KMS-11 (cell line): ENCODE measurements at regions not wholly inside any gene's neighbourhood (a gene's known extent, or its start where the extent isn't known, plus 50 kb on each side); places are given as distances from the start of the nearest gene placed in this dataset.

Source experiments
- H2AFZ ChIP-seq: fragments of 200-600 bp; sonication (generic); 2 replicates; pipeline ENCODE4 v1.6.1; 2016; ENCODE audit warnings: antibody characterized with exemption, mixed run types, low read depth
- H3K27ac ChIP-seq: fragments of 200-600 bp; sonication (generic); 2 replicates; pipeline ENCODE4 v1.6.1; 2016; ENCODE audit warnings: mild to moderate bottlenecking, mixed run types
- H3K27me3 ChIP-seq: fragments of 200-600 bp; sonication (generic); 2 replicates; pipeline ENCODE4 v1.6.1; 2017; ENCODE audit warnings: mild to moderate bottlenecking, low read depth, mixed run types, moderate library complexity; ENCODE audit not compliant: insufficient read depth
- H3K36me3 ChIP-seq: fragments of 200-600 bp; sonication (generic); 2 replicates; pipeline ENCODE4 v1.6.1; 2017; ENCODE audit warnings: mild to moderate bottlenecking, mixed run types; ENCODE audit not compliant: insufficient read depth
- H3K4me1 ChIP-seq: fragments of 200-600 bp; sonication (generic); 2 replicates; pipeline ENCODE4 v1.6.1; 2016; ENCODE audit warnings: mild to moderate bottlenecking, low read depth, mixed run types; ENCODE audit not compliant: poor library complexity, severe bottlenecking
- H3K4me2 ChIP-seq: fragments of 200-600 bp; sonication (generic); 2 replicates; pipeline ENCODE4 v1.7.0; 2016; ENCODE audit warnings: mild to moderate bottlenecking, mixed run types
- H3K4me3 ChIP-seq: fragments of 200-600 bp; sonication (generic); IDR thresholded peaks from 2 replicates; pipeline ENCODE4 v1.6.1; 2017; ENCODE audit warnings: low read depth, low read length, mixed read lengths; ENCODE audit not compliant: insufficient read depth
- H3K79me2 ChIP-seq: fragments of 200-600 bp; sonication (generic); 2 replicates; pipeline ENCODE4 v1.6.1; 2016; ENCODE audit warnings: low read depth, mixed run types; ENCODE audit not compliant: insufficient read depth
- H3K9ac ChIP-seq: fragments of 200-600 bp; sonication (generic); 2 replicates; pipeline ENCODE4 v1.6.1; 2016; ENCODE audit warnings: mild to moderate bottlenecking, mixed run types
- H4K20me1 ChIP-seq: fragments of 200-600 bp; sonication (generic); 2 replicates; pipeline ENCODE4 v1.6.1; 2016; ENCODE audit warnings: mild to moderate bottlenecking, mixed run types; ENCODE audit not compliant: insufficient read depth
- CTCF ChIP-seq: fragments of 200-600 bp; sonication (generic); conservative IDR thresholded peaks from 2 replicates; pipeline ENCODE4 v1.6.1; 2017; ENCODE audit warnings: low read depth, mild to moderate bottlenecking, antibody characterized with exemption, low read length, moderate library complexity, mixed read lengths

- Histone ChIP-seq H3K4me2 (no peak overlapping the region), H3K27ac (no peak overlapping the region), H2AFZ (no peak overlapping the region), H3K9ac (no peak overlapping the region), H4K20me1 (no peaks in the 10 kb centered on the region), H3K27me3 (no peaks in the 10 kb centered on the region), H3K4me3 (no peak overlapping the region), H3K4me1 (no peaks in the 10 kb centered on the region), H3K79me2 (no peaks in the 10 kb centered on the region), H3K36me3 (no peaks in the 10 kb centered on the region)
- TF ChIP-seq CTCF = no peak
Observed at GRCh38 chr10:44049301-44050015, 335.4 kb downstream of the CXCL12 start.

- Histone ChIP-seq H3K4me1 (no peaks in the 10 kb centered on the region), H2AFZ (no peak overlapping the region), H3K4me3 (no peak overlapping the region), H3K79me2 (no peaks in the 10 kb centered on the region), H4K20me1 (no peaks in the 10 kb centered on the region), H3K4me2 (no peak overlapping the region), H3K27ac (no peak overlapping the region), H3K36me3 (no peaks in the 10 kb centered on the region), H3K27me3 (no peaks in the 10 kb centered on the region), H3K9ac (no peak overlapping the region)
- TF ChIP-seq CTCF = no peak
Observed at GRCh38 chr10:44047361-44047760, 337.5 kb downstream of the CXCL12 start.

- Histone ChIP-seq H3K27me3 (no peaks in the 10 kb centered on the region), H3K79me2 (no peaks in the 10 kb centered on the region), H3K4me1 (no peaks in the 10 kb centered on the region), H3K9ac (no peak overlapping the region), H2AFZ (no peak overlapping the region), H3K4me3 (no peak overlapping the region), H3K36me3 (no peaks in the 10 kb centered on the region), H3K27ac (no peak overlapping the region), H4K20me1 (no peaks in the 10 kb centered on the region), H3K4me2 (no peak overlapping the region)
- TF ChIP-seq CTCF = no peak
Observed at GRCh38 chr10:44046605-44047004, 338.3 kb downstream of the CXCL12 start.

- no peaks in the 10 kb centered on the region for H3K36me3 ChIP-seq
- no peak overlapping the region for H3K4me2 ChIP-seq
- no peaks in the 10 kb centered on the region for H3K27me3 ChIP-seq
- no peaks in the 10 kb centered on the region for H3K79me2 ChIP-seq
- H4K20me1 ChIP-seq = no peaks in the 10 kb centered on the region
- TF ChIP-seq CTCF = no peak
- H2AFZ ChIP-seq = no peak overlapping the region
- H3K27ac ChIP-seq = no peak overlapping the region
- no peak overlapping the region for H3K4me3 ChIP-seq
- no peaks in the 10 kb centered on the region for H3K4me1 ChIP-seq
- H3K9ac ChIP-seq = no peak overlapping the region
Observed at GRCh38 chr10:44045020-44045419, 339.9 kb downstream of the CXCL12 start.
